ENCODE measurements at regions not wholly inside any gene's neighbourhood (a gene's known extent, or its start where the extent isn't known, plus 50 kb on each side); places are given as distances from the start of the nearest gene placed in this dataset.
A peak's percentile ranks its signal among the peaks of the same experiment; 100 is the strongest.

GRCh38 chr10:92753865-92754264, 64.1 kb downstream of the HHEX start (continued):
- TF ChIP-seq POLR3G (IDR thresholded peaks at IDR 0.05; ENCODE audit: extremely low read depth, insufficient read length, insufficient replicate concordance) (no peak), DACH1 (IDR thresholded peaks at IDR 0.05; ENCODE audit: partially characterized antibody) (no peak), CREBBP (IDR thresholded peaks at IDR 0.05; ENCODE audit: low read depth, low read length) (no peak), ZZZ3 (IDR thresholded peaks at IDR 0.05) (no peak), PHF8 (IDR thresholded peaks at IDR 0.05; ENCODE audit: borderline replicate concordance, low read length) (no peak), SAFB (IDR thresholded peaks at IDR 0.05; ENCODE audit: borderline replicate concordance, low read depth, low read length) (no peak), HMG20A (CRISPR knock-in tag; conservative IDR thresholded peaks at IDR 0.05) (no peak), SPI1 (IDR thresholded peaks at IDR 0.05; ENCODE audit: borderline replicate concordance, low read depth, low read length) (0 out of 2 replicates have a peak, but pooled peaks have one; percentile 5), ZNF318 (IDR thresholded peaks at IDR 0.05; ENCODE audit: borderline replicate concordance in 1 of 2, low read depth in 1 of 2) (no peak), ZNF282 (CRISPR knock-in tag; IDR thresholded peaks at IDR 0.05) (no peak), PHF21A (IDR thresholded peaks at IDR 0.05; ENCODE audit: borderline replicate concordance, low read depth) (no peak), YY1 (IDR thresholded peaks at IDR 0.05; ENCODE audit: borderline replicate concordance in 1 of 3, control insufficient read depth in 1 of 3, extremely low read depth in 1 of 3, insufficient read depth in 3 of 3, insufficient read length in 1 of 3, insufficient replicate concordance in 2 of 3, low read depth in 1 of 3, low read length in 2 of 3) (no peak), SMARCE1 (IDR thresholded peaks at IDR 0.05) (no peak), USF1 (CRISPR knock-in tag; IDR thresholded peaks at IDR 0.05) (peak; percentile 18; the same call in 1 of the 2 replicates)
- TF ChIP-seq, protein P1, sequence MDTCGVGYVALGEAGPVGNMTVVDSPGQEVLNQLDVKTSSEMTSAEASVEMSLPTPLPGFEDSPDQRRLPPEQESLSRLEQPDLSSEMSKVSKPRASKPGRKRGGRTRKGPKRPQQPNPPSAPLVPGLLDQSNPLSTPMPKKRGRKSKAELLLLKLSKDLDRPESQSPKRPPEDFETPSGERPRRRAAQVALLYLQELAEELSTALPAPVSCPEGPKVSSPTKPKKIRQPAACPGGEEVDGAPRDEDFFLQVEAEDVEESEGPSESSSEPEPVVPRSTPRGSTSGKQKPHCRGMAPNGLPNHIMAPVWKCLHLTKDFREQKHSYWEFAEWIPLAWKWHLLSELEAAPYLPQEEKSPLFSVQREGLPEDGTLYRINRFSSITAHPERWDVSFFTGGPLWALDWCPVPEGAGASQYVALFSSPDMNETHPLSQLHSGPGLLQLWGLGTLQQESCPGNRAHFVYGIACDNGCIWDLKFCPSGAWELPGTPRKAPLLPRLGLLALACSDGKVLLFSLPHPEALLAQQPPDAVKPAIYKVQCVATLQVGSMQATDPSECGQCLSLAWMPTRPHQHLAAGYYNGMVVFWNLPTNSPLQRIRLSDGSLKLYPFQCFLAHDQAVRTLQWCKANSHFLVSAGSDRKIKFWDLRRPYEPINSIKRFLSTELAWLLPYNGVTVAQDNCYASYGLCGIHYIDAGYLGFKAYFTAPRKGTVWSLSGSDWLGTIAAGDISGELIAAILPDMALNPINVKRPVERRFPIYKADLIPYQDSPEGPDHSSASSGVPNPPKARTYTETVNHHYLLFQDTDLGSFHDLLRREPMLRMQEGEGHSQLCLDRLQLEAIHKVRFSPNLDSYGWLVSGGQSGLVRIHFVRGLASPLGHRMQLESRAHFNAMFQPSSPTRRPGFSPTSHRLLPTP (IDR thresholded peaks at IDR 0.05; ENCODE audit: borderline replicate concordance, extremely low read depth, insufficient read length) = no peak

All from K562 (cell line).